ENCODE measurements at regions not wholly inside any gene's neighbourhood (a gene's known extent, or its start where the extent isn't known, plus 50 kb on each side); places are given as distances from the start of the nearest gene placed in this dataset.

DNA sequence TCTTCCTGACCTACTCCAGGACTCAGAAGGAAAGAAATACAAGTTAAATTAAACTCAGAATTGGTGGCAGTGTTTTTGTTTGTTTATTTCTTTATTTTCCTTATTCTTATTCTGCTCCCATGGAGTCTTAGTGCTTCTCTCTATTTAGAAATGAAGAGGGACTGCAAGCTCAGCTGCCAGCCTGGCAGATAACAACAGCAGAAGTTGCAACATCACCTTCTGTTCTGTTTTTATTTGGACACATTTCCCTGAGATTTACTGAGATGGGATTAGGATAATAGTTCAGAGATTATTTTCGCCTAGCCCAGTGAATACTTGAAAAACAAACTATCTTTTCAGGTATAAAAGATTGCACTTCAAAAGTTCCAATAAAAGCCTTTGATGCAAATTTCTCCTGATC is 70.4 kb upstream of the DTNA start:
- TF ChIP-seq, protein P1, sequence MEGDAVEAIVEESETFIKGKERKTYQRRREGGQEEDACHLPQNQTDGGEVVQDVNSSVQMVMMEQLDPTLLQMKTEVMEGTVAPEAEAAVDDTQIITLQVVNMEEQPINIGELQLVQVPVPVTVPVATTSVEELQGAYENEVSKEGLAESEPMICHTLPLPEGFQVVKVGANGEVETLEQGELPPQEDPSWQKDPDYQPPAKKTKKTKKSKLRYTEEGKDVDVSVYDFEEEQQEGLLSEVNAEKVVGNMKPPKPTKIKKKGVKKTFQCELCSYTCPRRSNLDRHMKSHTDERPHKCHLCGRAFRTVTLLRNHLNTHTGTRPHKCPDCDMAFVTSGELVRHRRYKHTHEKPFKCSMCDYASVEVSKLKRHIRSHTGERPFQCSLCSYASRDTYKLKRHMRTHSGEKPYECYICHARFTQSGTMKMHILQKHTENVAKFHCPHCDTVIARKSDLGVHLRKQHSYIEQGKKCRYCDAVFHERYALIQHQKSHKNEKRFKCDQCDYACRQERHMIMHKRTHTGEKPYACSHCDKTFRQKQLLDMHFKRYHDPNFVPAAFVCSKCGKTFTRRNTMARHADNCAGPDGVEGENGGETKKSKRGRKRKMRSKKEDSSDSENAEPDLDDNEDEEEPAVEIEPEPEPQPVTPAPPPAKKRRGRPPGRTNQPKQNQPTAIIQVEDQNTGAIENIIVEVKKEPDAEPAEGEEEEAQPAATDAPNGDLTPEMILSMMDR (IDR thresholded peaks at IDR 0.05; ENCODE audit: poor library complexity, severe bottlenecking): no peak
- no peaks in the 10 kb centered on the region for H3K9me3 ChIP-seq (ENCODE audit: severe bottlenecking)
- no peak for ATAC-seq (ENCODE audit: low read depth)

DNA sequence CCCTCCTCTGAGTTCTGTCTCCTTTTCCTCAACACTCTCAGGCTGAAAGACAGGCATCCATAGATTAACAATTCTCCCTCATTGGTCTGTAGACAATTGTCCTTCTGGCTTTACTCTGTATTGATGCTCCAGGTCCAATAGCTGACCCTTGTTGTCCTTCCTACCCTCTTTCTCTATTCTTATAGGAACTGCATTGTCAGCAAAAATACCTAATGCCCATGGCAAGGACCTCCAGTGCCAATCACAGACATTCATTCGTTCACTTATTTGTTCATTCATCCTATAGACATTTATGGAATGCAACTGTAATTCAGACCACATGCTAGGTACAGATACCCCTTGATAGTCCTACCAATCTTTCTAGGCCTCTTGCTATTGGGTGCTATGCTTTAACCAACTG is 69.8 kb upstream of the DTNA start:
- no peaks in the 10 kb centered on the region for H3K9me3 ChIP-seq (ENCODE audit: severe bottlenecking)
- no peaks in the 10 kb centered on the region for H3K27me3 ChIP-seq (ENCODE audit: insufficient read depth, poor library complexity, severe bottlenecking)
- TF ChIP-seq, protein P1 (IDR thresholded peaks at IDR 0.05; ENCODE audit: poor library complexity, severe bottlenecking): no peak
- no peaks in the 10 kb centered on the region for H3K4me1 ChIP-seq (ENCODE audit: insufficient read depth, poor library complexity, severe bottlenecking)
- no peak overlapping the region for H3K27ac ChIP-seq (ENCODE audit: poor library complexity, severe bottlenecking)
- no peak for ATAC-seq (ENCODE audit: low read depth)
- no peak overlapping the region for H3K4me3 ChIP-seq (ENCODE audit: severe bottlenecking)
- H3K36me3 ChIP-seq (ENCODE audit: low read depth): no peaks in the 10 kb centered on the region
- DNase-seq (ENCODE audit: low spot score): no peak

More for the DNA sequence above, 70.4 kb upstream of the DTNA start:
- no peak for DNase-seq (ENCODE audit: low spot score)
- Histone ChIP-seq H3K4me3 (ENCODE audit: severe bottlenecking) (no peak overlapping the region), H3K27ac (ENCODE audit: poor library complexity, severe bottlenecking) (no peak overlapping the region), H3K36me3 (ENCODE audit: low read depth) (no peaks in the 10 kb centered on the region), H3K27me3 (ENCODE audit: insufficient read depth, poor library complexity, severe bottlenecking) (no peaks in the 10 kb centered on the region), H3K4me1 (ENCODE audit: insufficient read depth, poor library complexity, severe bottlenecking) (no peaks in the 10 kb centered on the region)

DNA sequence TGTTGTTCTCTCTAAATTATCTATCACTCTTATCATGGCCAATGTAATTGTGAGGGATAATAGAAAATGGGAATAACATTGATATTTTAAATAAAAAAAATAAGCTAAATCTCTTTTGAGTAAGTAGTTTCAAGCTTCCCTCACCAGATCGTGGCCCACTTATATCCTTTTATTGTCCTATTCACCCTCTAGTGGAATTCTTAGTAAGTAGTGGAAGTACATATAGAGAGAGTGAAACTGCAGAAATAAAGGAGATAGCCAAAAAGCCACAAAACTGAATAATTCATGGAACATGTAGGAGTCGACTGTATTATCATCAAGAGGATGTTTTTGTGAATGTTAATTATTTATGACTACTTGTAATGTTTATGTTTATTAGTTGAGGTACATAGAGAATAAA is 66.1 kb upstream of the DTNA start:
- DNase-seq (ENCODE audit: low spot score): no peak
- no peak for ATAC-seq (ENCODE audit: low read depth)
- Histone ChIP-seq H3K4me3 (ENCODE audit: severe bottlenecking) (no peak overlapping the region), H3K4me1 (ENCODE audit: insufficient read depth, poor library complexity, severe bottlenecking) (no peaks in the 10 kb centered on the region), H3K27me3 (ENCODE audit: insufficient read depth, poor library complexity, severe bottlenecking) (no peaks in the 10 kb centered on the region), H3K27ac (ENCODE audit: poor library complexity, severe bottlenecking) (no peak overlapping the region), H3K36me3 (ENCODE audit: low read depth) (no peaks in the 10 kb centered on the region), H3K9me3 (ENCODE audit: severe bottlenecking) (no peaks in the 10 kb centered on the region)
- TF ChIP-seq, protein P1 (IDR thresholded peaks at IDR 0.05; ENCODE audit: poor library complexity, severe bottlenecking): no peak

DNA sequence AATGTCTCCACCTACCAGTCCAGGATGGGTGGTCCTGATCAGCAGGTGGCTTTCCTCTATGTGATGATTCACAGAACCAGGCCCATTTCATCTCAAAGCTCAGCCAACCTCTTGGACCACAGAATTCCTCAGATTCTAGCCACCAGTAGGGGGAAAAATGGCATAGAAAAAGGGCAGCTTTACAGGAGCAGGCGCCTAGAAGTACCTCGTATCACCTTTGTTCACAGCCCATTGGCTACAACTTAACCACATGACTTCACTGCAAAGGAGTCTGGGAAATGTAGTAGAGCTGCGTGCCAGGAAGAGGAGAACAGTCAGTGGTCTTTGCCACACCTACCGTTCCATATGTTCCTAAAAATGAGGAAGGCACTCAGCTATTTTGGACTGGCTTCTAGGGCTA is 62.8 kb upstream of the DTNA start:
- ATAC-seq (ENCODE audit: low read depth): peak; percentile 46; the same call in 1 of the 3 replicates

DNA sequence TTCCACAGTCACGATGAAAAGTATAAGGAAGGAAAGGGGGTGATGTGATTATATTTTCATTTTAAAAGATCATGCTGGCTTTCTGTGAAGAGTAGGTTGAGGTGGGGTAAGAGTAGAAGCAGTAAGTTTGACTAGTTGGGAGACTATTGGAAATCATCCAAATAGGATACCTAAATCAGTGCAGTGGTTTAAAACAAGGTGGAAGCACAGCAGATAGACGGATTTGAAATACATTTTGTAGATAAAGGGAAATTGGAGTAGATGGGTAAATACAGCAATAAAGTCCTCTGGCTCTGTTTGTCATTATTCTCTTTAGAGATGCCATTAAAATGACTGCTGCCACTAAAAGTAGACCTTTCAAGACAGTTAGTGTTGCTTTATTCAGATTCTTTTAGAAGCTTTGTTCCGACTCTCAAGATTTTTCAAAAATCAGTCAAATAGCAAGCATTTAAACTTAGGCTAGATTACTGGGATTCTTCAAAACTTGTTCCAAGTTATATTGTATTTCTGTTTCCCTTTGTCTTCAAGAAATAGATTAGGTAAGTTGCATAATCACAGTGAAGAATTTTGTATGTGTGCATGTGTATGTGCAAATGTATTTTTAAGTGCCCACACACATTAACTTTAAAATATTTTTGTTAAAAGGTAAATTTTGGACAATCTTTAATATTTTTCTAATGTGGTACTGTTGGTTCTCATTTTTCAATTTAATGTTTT is 61.7 kb upstream of the DTNA start:
- ATAC-seq (ENCODE audit: low read depth) (no peak), DNase-seq (ENCODE audit: low spot score) (no peak)
- TF ChIP-seq, protein P1 (IDR thresholded peaks at IDR 0.05; ENCODE audit: poor library complexity, severe bottlenecking): no peak
- Histone ChIP-seq H3K4me1 (ENCODE audit: insufficient read depth, poor library complexity, severe bottlenecking) (no peaks in the 10 kb centered on the region), H3K27me3 (ENCODE audit: insufficient read depth, poor library complexity, severe bottlenecking) (no peaks in the 10 kb centered on the region), H3K9me3 (ENCODE audit: severe bottlenecking) (no peaks in the 10 kb centered on the region), H3K36me3 (ENCODE audit: low read depth) (no peaks in the 10 kb centered on the region), H3K27ac (ENCODE audit: poor library complexity, severe bottlenecking) (no peak overlapping the region), H3K4me3 (ENCODE audit: severe bottlenecking) (no peak overlapping the region)

More for the DNA sequence above, 62.8 kb upstream of the DTNA start:
- H3K9me3 ChIP-seq (ENCODE audit: severe bottlenecking): no peaks in the 10 kb centered on the region
- no peak overlapping the region for H3K4me3 ChIP-seq (ENCODE audit: severe bottlenecking)
- no peaks in the 10 kb centered on the region for H3K36me3 ChIP-seq (ENCODE audit: low read depth)
- TF ChIP-seq, protein P1 (IDR thresholded peaks at IDR 0.05; ENCODE audit: poor library complexity, severe bottlenecking): no peak
- no peak for DNase-seq (ENCODE audit: low spot score)
- H3K4me1 ChIP-seq (ENCODE audit: insufficient read depth, poor library complexity, severe bottlenecking): no peaks in the 10 kb centered on the region
- no peak overlapping the region for H3K27ac ChIP-seq (ENCODE audit: poor library complexity, severe bottlenecking)
- H3K27me3 ChIP-seq (ENCODE audit: insufficient read depth, poor library complexity, severe bottlenecking): no peaks in the 10 kb centered on the region
